ENCODE measurements at regions not wholly inside any gene's neighbourhood (a gene's known extent, or its start where the extent isn't known, plus 50 kb on each side); places are given as distances from the start of the nearest gene placed in this dataset.

GRCh38 chr3:187994221-187995042 lies 159.5 kb upstream of the LPP start:
- H3K9ac ChIP-seq (ENCODE audit: insufficient read length, low read depth), result no peak overlapping the region
- no peaks in the 10 kb centered on the region for H3K36me3 ChIP-seq (ENCODE audit: insufficient read depth, insufficient read length, low read length)
- no peaks in the 10 kb centered on the region for H3K4me1 ChIP-seq (ENCODE audit: insufficient read depth, insufficient read length)
- no peak for TF ChIP-seq YY1 (IDR thresholded peaks at IDR 0.05; ENCODE audit: insufficient read depth, insufficient read length)
- TF ChIP-seq SUZ12 (IDR thresholded peaks at IDR 0.05; ENCODE audit: extremely low read depth, insufficient read depth, insufficient read length), result no peak
- no peak for TF ChIP-seq ZNF274 (IDR thresholded peaks at IDR 0.05; ENCODE audit: low read depth, low read length)
- no peaks in the 10 kb centered on the region for H3K27me3 ChIP-seq (ENCODE audit: insufficient read depth, insufficient read length)
- no peak for DNase-seq (ENCODE audit: low read depth, low spot score)
- no peaks in the 10 kb centered on the region for H3K9me3 ChIP-seq (ENCODE audit: insufficient read depth, low read length)
- no peak overlapping the region for H3K4me3 ChIP-seq (ENCODE audit: insufficient read length, low read depth)

- H3K9me3 ChIP-seq (ENCODE audit: insufficient read depth, low read length), result no peaks in the 10 kb centered on the region
- H3K36me3 ChIP-seq (ENCODE audit: insufficient read depth, insufficient read length, low read length), result no peaks in the 10 kb centered on the region
- H3K4me3 ChIP-seq (ENCODE audit: insufficient read length, low read depth), result no peak overlapping the region
- TF ChIP-seq ZNF274 (IDR thresholded peaks at IDR 0.05; ENCODE audit: low read depth, low read length), result no peak
- H3K9ac ChIP-seq (ENCODE audit: insufficient read length, low read depth), result no peak overlapping the region
- no peak for DNase-seq (ENCODE audit: low read depth, low spot score)
- no peaks in the 10 kb centered on the region for H3K4me1 ChIP-seq (ENCODE audit: insufficient read depth, insufficient read length)
- no peaks in the 10 kb centered on the region for H3K27me3 ChIP-seq (ENCODE audit: insufficient read depth, insufficient read length)
Measured at GRCh38 chr3:187995043-187995400, 158.9 kb upstream of the LPP start.

GRCh38 chr3:187995667-187996066 lies 158.3 kb upstream of the LPP start:
- Histone ChIP-seq H3K9me3 (ENCODE audit: insufficient read depth, low read length) (no peaks in the 10 kb centered on the region), H3K36me3 (ENCODE audit: insufficient read depth, insufficient read length, low read length) (no peaks in the 10 kb centered on the region), H3K9ac (ENCODE audit: insufficient read length, low read depth) (no peak overlapping the region), H3K4me3 (ENCODE audit: insufficient read length, low read depth) (no peak overlapping the region), H3K27me3 (ENCODE audit: insufficient read depth, insufficient read length) (no peaks in the 10 kb centered on the region), H3K4me1 (ENCODE audit: insufficient read depth, insufficient read length) (no peaks in the 10 kb centered on the region)
- TF ChIP-seq ZNF274 (IDR thresholded peaks at IDR 0.05; ENCODE audit: low read depth, low read length) (no peak), SUZ12 (IDR thresholded peaks at IDR 0.05; ENCODE audit: extremely low read depth, insufficient read depth, insufficient read length) (no peak), YY1 (IDR thresholded peaks at IDR 0.05; ENCODE audit: insufficient read depth, insufficient read length) (no peak)
- no peak for DNase-seq (ENCODE audit: low read depth, low spot score)

GRCh38 chr3:187996609-187997008 lies 157.3 kb upstream of the LPP start:
- no peak for DNase-seq (ENCODE audit: low read depth, low spot score)
- Histone ChIP-seq H3K9ac (ENCODE audit: insufficient read length, low read depth) (no peak overlapping the region), H3K27me3 (ENCODE audit: insufficient read depth, insufficient read length) (no peaks in the 10 kb centered on the region), H3K36me3 (ENCODE audit: insufficient read depth, insufficient read length, low read length) (no peaks in the 10 kb centered on the region), H3K4me3 (ENCODE audit: insufficient read length, low read depth) (no peak overlapping the region), H3K4me1 (ENCODE audit: insufficient read depth, insufficient read length) (no peaks in the 10 kb centered on the region), H3K9me3 (ENCODE audit: insufficient read depth, low read length) (no peaks in the 10 kb centered on the region)
- TF ChIP-seq YY1 (IDR thresholded peaks at IDR 0.05; ENCODE audit: insufficient read depth, insufficient read length) (no peak), ZNF274 (IDR thresholded peaks at IDR 0.05; ENCODE audit: low read depth, low read length) (no peak), SUZ12 (IDR thresholded peaks at IDR 0.05; ENCODE audit: extremely low read depth, insufficient read depth, insufficient read length) (no peak)

GRCh38 chr3:187997490-187997889 lies 156.5 kb upstream of the LPP start:
- DNase-seq (ENCODE audit: low read depth, low spot score), result no peak
- Histone ChIP-seq H3K4me3 (ENCODE audit: insufficient read length, low read depth) (no peak overlapping the region), H3K36me3 (ENCODE audit: insufficient read depth, insufficient read length, low read length) (no peaks in the 10 kb centered on the region), H3K4me1 (ENCODE audit: insufficient read depth, insufficient read length) (no peaks in the 10 kb centered on the region), H3K27me3 (ENCODE audit: insufficient read depth, insufficient read length) (no peaks in the 10 kb centered on the region), H3K9ac (ENCODE audit: insufficient read length, low read depth) (no peak overlapping the region), H3K9me3 (ENCODE audit: insufficient read depth, low read length) (no peaks in the 10 kb centered on the region)
- no peak for TF ChIP-seq SUZ12 (IDR thresholded peaks at IDR 0.05; ENCODE audit: extremely low read depth, insufficient read depth, insufficient read length)
- no peak for TF ChIP-seq ZNF274 (IDR thresholded peaks at IDR 0.05; ENCODE audit: low read depth, low read length)
- TF ChIP-seq YY1 (IDR thresholded peaks at IDR 0.05; ENCODE audit: insufficient read depth, insufficient read length), result no peak

- no peaks in the 10 kb centered on the region for H3K4me1 ChIP-seq (ENCODE audit: insufficient read depth, insufficient read length)
- no peak for DNase-seq (ENCODE audit: low read depth, low spot score)
- H3K9me3 ChIP-seq (ENCODE audit: insufficient read depth, low read length), result no peaks in the 10 kb centered on the region
- TF ChIP-seq YY1 (IDR thresholded peaks at IDR 0.05; ENCODE audit: insufficient read depth, insufficient read length) (no peak), SUZ12 (IDR thresholded peaks at IDR 0.05; ENCODE audit: extremely low read depth, insufficient read depth, insufficient read length) (no peak), ZNF274 (IDR thresholded peaks at IDR 0.05; ENCODE audit: low read depth, low read length) (no peak)
- no peaks in the 10 kb centered on the region for H3K27me3 ChIP-seq (ENCODE audit: insufficient read depth, insufficient read length)
- no peaks in the 10 kb centered on the region for H3K36me3 ChIP-seq (ENCODE audit: insufficient read depth, insufficient read length, low read length)
- H3K9ac ChIP-seq (ENCODE audit: insufficient read length, low read depth), result no peak overlapping the region
- H3K4me3 ChIP-seq (ENCODE audit: insufficient read length, low read depth), result no peak overlapping the region
Measured at GRCh38 chr3:187997946-187998561, 155.9 kb upstream of the LPP start.

GRCh38 chr3:187998611-187999010 lies 155.3 kb upstream of the LPP start:
- Histone ChIP-seq H3K27me3 (ENCODE audit: insufficient read depth, insufficient read length) (no peaks in the 10 kb centered on the region), H3K9me3 (ENCODE audit: insufficient read depth, low read length) (no peaks in the 10 kb centered on the region), H3K36me3 (ENCODE audit: insufficient read depth, insufficient read length, low read length) (no peaks in the 10 kb centered on the region), H3K4me1 (ENCODE audit: insufficient read depth, insufficient read length) (peaks cover 5% of the 10 kb centered on the region), H3K4me3 (ENCODE audit: insufficient read length, low read depth) (no peak overlapping the region), H3K9ac (ENCODE audit: insufficient read length, low read depth) (no peak overlapping the region)
- TF ChIP-seq ZNF274 (IDR thresholded peaks at IDR 0.05; ENCODE audit: low read depth, low read length) (no peak), YY1 (IDR thresholded peaks at IDR 0.05; ENCODE audit: insufficient read depth, insufficient read length) (no peak), SUZ12 (IDR thresholded peaks at IDR 0.05; ENCODE audit: extremely low read depth, insufficient read depth, insufficient read length) (no peak)
- no peak for DNase-seq (ENCODE audit: low read depth, low spot score)
